ENCODE measurements at regions not wholly inside any gene's neighbourhood (a gene's known extent, or its start where the extent isn't known, plus 50 kb on each side); places are given as distances from the start of the nearest gene placed in this dataset.
"Not testable (repeated sequence)": the region's sequence is repeated elsewhere in the genome, so short reads cannot be mapped to it uniquely, and the experiment has no call there.

GRCh38 chr11:130682471-130682870 lies 233.8 kb downstream of the SNX19 start:
- no CpG with 5 or more reads among the region's 2 CpGs for WGBS (ENCODE audit: insufficient coverage, low lambda C conversion rate)
- not testable (repeated sequence) for DNase-seq

GRCh38 chr11:130689222-130689908 lies 226.9 kb downstream of the SNX19 start:
- H3K4me1 ChIP-seq (ENCODE audit: control insufficient read depth, insufficient read depth, low read length), result no peaks in the 10 kb centered on the region
- no peaks in the 10 kb centered on the region for H3K36me3 ChIP-seq (ENCODE audit: control insufficient read depth, insufficient read depth, low read length)
- H3K4me3 ChIP-seq (ENCODE audit: low read length), result no peak overlapping the region
- H3K27ac ChIP-seq (ENCODE audit: low read length), result no peak overlapping the region
- 92% methylated on average over 2 of the region's 4 CpGs for WGBS (ENCODE audit: insufficient coverage, low lambda C conversion rate)
- H3K9me3 ChIP-seq (ENCODE audit: control insufficient read depth, low read depth, low read length), result no peaks in the 10 kb centered on the region
- H3K27me3 ChIP-seq (ENCODE audit: control insufficient read depth, insufficient read depth, low read length), result no peaks in the 10 kb centered on the region
- DNase-seq, result no peak

More at GRCh38 chr11:130682471-130682870, 233.8 kb downstream of the SNX19 start:
- not testable (repeated sequence) for H3K4me1 ChIP-seq (ENCODE audit: control insufficient read depth, insufficient read depth, low read length); H3K27ac ChIP-seq (ENCODE audit: low read length); H3K36me3 ChIP-seq (ENCODE audit: control insufficient read depth, insufficient read depth, low read length); H3K4me3 ChIP-seq (ENCODE audit: low read length); H3K27me3 ChIP-seq (ENCODE audit: control insufficient read depth, insufficient read depth, low read length)
- peaks cover 10% of the 10 kb centered on the region for H3K9me3 ChIP-seq (ENCODE audit: control insufficient read depth, low read depth, low read length)

GRCh38 chr11:130691581-130691980 lies 224.7 kb downstream of the SNX19 start:
- H3K36me3 ChIP-seq (ENCODE audit: control insufficient read depth, insufficient read depth, low read length), result no peaks in the 10 kb centered on the region
- WGBS (ENCODE audit: insufficient coverage, low lambda C conversion rate), result 100% methylated on average over 1 of the region's 2 CpGs
- no peaks in the 10 kb centered on the region for H3K4me1 ChIP-seq (ENCODE audit: control insufficient read depth, insufficient read depth, low read length)
- no peak overlapping the region for H3K27ac ChIP-seq (ENCODE audit: low read length)
- H3K4me3 ChIP-seq (ENCODE audit: low read length), result no peak overlapping the region
- no peaks in the 10 kb centered on the region for H3K27me3 ChIP-seq (ENCODE audit: control insufficient read depth, insufficient read depth, low read length)
- no peak for DNase-seq
- H3K9me3 ChIP-seq (ENCODE audit: control insufficient read depth, low read depth, low read length), result no peaks in the 10 kb centered on the region

- no peak overlapping the region for H3K27ac ChIP-seq (ENCODE audit: low read length)
- H3K36me3 ChIP-seq (ENCODE audit: control insufficient read depth, insufficient read depth, low read length), result no peaks in the 10 kb centered on the region
- no peak for DNase-seq
- H3K27me3 ChIP-seq (ENCODE audit: control insufficient read depth, insufficient read depth, low read length), result no peaks in the 10 kb centered on the region
- H3K9me3 ChIP-seq (ENCODE audit: control insufficient read depth, low read depth, low read length), result no peaks in the 10 kb centered on the region
- no peak overlapping the region for H3K4me3 ChIP-seq (ENCODE audit: low read length)
- no peaks in the 10 kb centered on the region for H3K4me1 ChIP-seq (ENCODE audit: control insufficient read depth, insufficient read depth, low read length)
- WGBS (ENCODE audit: insufficient coverage, low lambda C conversion rate), result 100% methylated on average over 2 of the region's 4 CpGs
These were observed 224.1 kb downstream of the SNX19 start for GRCh38 chr11:130692220-130692619.

- H3K27ac ChIP-seq (ENCODE audit: low read length), result no peak overlapping the region
- H3K36me3 ChIP-seq (ENCODE audit: control insufficient read depth, insufficient read depth, low read length), result no peaks in the 10 kb centered on the region
- no CpG with 5 or more reads among the region's 5 CpGs for WGBS (ENCODE audit: insufficient coverage, low lambda C conversion rate)
- no peaks in the 10 kb centered on the region for H3K27me3 ChIP-seq (ENCODE audit: control insufficient read depth, insufficient read depth, low read length)
- DNase-seq, result no peak
- H3K9me3 ChIP-seq (ENCODE audit: control insufficient read depth, low read depth, low read length), result no peaks in the 10 kb centered on the region
- no peaks in the 10 kb centered on the region for H3K4me1 ChIP-seq (ENCODE audit: control insufficient read depth, insufficient read depth, low read length)
- no peak overlapping the region for H3K4me3 ChIP-seq (ENCODE audit: low read length)
These were observed 222.7 kb downstream of the SNX19 start for GRCh38 chr11:130693543-130693942.

GRCh38 chr11:130694488-130695045 lies 221.7 kb downstream of the SNX19 start:
- DNase-seq, result no peak
- WGBS (ENCODE audit: insufficient coverage, low lambda C conversion rate), result 93% methylated on average over 5 of the region's 5 CpGs
- no peaks in the 10 kb centered on the region for H3K27me3 ChIP-seq (ENCODE audit: control insufficient read depth, insufficient read depth, low read length)

GRCh38 chr11:130698174-130698573 lies 218.1 kb downstream of the SNX19 start:
- no peak for DNase-seq
- Histone ChIP-seq H3K9me3 (ENCODE audit: control insufficient read depth, low read depth, low read length) (no peaks in the 10 kb centered on the region), H3K36me3 (ENCODE audit: control insufficient read depth, insufficient read depth, low read length) (no peaks in the 10 kb centered on the region), H3K27me3 (ENCODE audit: control insufficient read depth, insufficient read depth, low read length) (no peaks in the 10 kb centered on the region), H3K4me3 (ENCODE audit: low read length) (no peak overlapping the region), H3K4me1 (ENCODE audit: control insufficient read depth, insufficient read depth, low read length) (no peaks in the 10 kb centered on the region), H3K27ac (ENCODE audit: low read length) (no peak overlapping the region)
- WGBS (ENCODE audit: insufficient coverage, low lambda C conversion rate), result no CpG with 5 or more reads among the region's 10 CpGs

More at GRCh38 chr11:130694488-130695045, 221.7 kb downstream of the SNX19 start:
- Histone ChIP-seq H3K9me3 (ENCODE audit: control insufficient read depth, low read depth, low read length) (no peaks in the 10 kb centered on the region), H3K4me3 (ENCODE audit: low read length) (no peak overlapping the region), H3K36me3 (ENCODE audit: control insufficient read depth, insufficient read depth, low read length) (no peaks in the 10 kb centered on the region), H3K27ac (ENCODE audit: low read length) (no peak overlapping the region), H3K4me1 (ENCODE audit: control insufficient read depth, insufficient read depth, low read length) (no peaks in the 10 kb centered on the region)

- Histone ChIP-seq H3K27me3 (ENCODE audit: control insufficient read depth, insufficient read depth, low read length) (no peaks in the 10 kb centered on the region), H3K9me3 (ENCODE audit: control insufficient read depth, low read depth, low read length) (no peaks in the 10 kb centered on the region), H3K4me1 (ENCODE audit: control insufficient read depth, insufficient read depth, low read length) (no peaks in the 10 kb centered on the region), H3K27ac (ENCODE audit: low read length) (no peak overlapping the region), H3K4me3 (ENCODE audit: low read length) (no peak overlapping the region), H3K36me3 (ENCODE audit: control insufficient read depth, insufficient read depth, low read length) (no peaks in the 10 kb centered on the region)
- WGBS (ENCODE audit: insufficient coverage, low lambda C conversion rate), result no CpG with 5 or more reads among the region's 7 CpGs
- DNase-seq, result no peak
These were observed 216.7 kb downstream of the SNX19 start for GRCh38 chr11:130699561-130699960.

- Histone ChIP-seq H3K27ac (ENCODE audit: low read length) (no peak overlapping the region), H3K4me1 (ENCODE audit: control insufficient read depth, insufficient read depth, low read length) (no peaks in the 10 kb centered on the region), H3K4me3 (ENCODE audit: low read length) (no peak overlapping the region), H3K36me3 (ENCODE audit: control insufficient read depth, insufficient read depth, low read length) (no peaks in the 10 kb centered on the region), H3K27me3 (ENCODE audit: control insufficient read depth, insufficient read depth, low read length) (no peaks in the 10 kb centered on the region), H3K9me3 (ENCODE audit: control insufficient read depth, low read depth, low read length) (no peaks in the 10 kb centered on the region)
- no peak for DNase-seq
These were observed 216.2 kb downstream of the SNX19 start for GRCh38 chr11:130700092-130700491.

- H3K4me1 ChIP-seq (ENCODE audit: control insufficient read depth, insufficient read depth, low read length), result no peaks in the 10 kb centered on the region
- no peaks in the 10 kb centered on the region for H3K36me3 ChIP-seq (ENCODE audit: control insufficient read depth, insufficient read depth, low read length)
- no peak overlapping the region for H3K27ac ChIP-seq (ENCODE audit: low read length)
- H3K4me3 ChIP-seq (ENCODE audit: low read length), result no peak overlapping the region
- no peak for DNase-seq
- H3K27me3 ChIP-seq (ENCODE audit: control insufficient read depth, insufficient read depth, low read length), result no peaks in the 10 kb centered on the region
- H3K9me3 ChIP-seq (ENCODE audit: control insufficient read depth, low read depth, low read length), result no peaks in the 10 kb centered on the region
- no CpG with 5 or more reads among the region's 9 CpGs for WGBS (ENCODE audit: insufficient coverage, low lambda C conversion rate)
These were observed 212.6 kb downstream of the SNX19 start for GRCh38 chr11:130703489-130704190.
